AG08395 (cell line): ENCODE measurements at regions not wholly inside any gene's neighbourhood (a gene's known extent, or its start where the extent isn't known, plus 50 kb on each side); places are given as distances from the start of the nearest gene placed in this dataset.
"Not testable (repeated sequence)": the region's sequence is repeated elsewhere in the genome, so short reads cannot be mapped to it uniquely, and the experiment has no call there.

Experiments
- DNase-seq: peaks from one replicate; pipeline ENCODE4 v3.0.0; 2012; ENCODE audit warnings: mixed read lengths, low spot score

DNA sequence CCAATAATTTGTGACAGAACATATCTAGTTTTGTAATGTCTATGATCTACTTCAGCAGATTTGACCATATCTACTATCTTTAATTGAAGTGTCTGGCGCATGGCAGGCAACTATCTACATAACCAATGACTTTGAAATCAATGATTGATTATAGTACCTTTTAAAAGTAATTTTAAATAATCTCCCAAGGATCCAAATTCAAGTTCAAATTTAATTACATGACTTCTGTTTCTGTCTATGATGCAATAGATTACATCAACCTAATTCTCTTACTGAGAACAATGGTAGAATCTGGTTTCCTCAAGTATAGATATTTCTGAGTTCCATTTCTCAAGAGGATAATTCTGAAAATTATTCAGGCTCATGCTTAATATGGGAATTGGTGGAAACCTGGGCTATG, 177.4 kb upstream of the IL15 start:
- no peak for DNase-seq

DNA sequence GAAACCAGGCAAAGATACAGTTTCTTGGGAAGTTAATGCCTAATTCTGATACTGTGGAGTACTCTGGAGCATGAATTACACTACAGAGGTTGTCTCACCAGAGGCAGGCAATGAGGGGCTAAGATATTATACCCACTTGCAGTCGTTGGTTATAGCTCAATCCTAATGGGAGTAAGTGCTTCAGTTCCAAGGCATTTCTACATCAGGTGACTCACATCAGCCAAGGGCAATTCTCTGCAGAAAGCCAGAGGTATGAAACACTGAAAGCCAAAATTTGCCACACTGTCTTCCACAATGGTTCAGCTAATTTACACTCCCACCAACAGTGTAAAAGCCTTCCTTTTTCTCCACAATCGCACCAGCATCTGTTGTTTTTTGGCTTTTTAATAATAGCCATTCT, 174.0 kb upstream of the IL15 start:
- DNase-seq = no peak

GRCh38 chr4:141463678-141464077, 172.7 kb upstream of the IL15 start:
- DNase-seq = no peak

DNA sequence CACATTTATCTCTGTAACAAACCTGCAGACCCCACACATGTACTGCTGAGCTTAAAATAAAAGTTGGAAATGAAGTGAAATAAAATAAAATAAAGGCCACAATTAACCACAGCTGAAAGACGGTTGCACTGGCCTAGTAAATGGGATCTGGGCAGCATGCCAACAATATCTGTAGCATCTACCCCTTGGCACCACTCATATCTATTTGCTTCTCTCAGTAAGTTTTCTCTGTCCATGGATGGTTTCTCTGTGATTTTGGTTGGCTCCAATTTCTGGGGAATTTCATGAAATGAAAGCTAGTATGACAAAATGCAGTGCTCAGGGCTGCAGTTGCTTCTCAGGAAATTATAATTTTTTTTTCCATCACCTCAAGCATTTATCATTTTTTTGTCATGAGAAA, 172.0 kb upstream of the IL15 start:
- no peak for DNase-seq

- no peak for DNase-seq
Observed at GRCh38 chr4:141465171-141465570, 171.2 kb upstream of the IL15 start.

DNA sequence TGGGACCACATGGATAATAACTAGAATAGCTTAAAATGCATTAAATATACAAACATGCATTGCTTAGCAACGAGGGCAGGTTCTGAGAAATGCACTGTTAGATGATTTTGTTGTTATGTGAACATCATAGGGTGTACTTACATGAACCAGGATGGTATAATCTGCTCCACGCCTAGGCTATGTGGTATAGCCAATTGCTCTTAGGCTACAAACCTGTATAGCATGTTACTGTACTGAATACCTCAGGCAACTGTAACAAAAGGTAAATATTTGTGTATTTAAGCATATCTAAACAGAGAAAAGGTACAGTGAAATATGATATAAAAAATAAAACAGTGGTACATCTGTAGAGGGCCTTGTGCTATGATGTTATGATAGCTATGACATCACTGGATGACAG, 169.2 kb upstream of the IL15 start:
- DNase-seq = no peak

DNA sequence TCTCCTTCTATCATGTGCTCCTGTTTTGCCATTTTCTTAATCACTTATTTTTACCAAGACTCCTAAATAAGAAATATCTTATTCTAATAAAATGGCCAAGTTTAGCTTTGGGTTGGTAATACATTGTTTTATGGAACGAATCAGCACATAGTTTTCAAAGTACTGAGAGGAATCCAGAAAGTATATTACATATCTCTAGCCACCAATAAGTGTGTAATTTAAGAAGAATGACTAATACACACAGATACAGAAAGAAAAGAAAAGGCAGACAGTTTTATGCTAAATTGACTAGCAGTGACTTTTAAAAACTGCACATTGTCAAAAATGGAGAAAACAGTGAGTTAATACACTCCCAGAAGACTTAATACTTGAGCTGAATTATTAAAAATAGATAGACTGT, 167.0 kb upstream of the IL15 start:
- no peak for DNase-seq

DNA sequence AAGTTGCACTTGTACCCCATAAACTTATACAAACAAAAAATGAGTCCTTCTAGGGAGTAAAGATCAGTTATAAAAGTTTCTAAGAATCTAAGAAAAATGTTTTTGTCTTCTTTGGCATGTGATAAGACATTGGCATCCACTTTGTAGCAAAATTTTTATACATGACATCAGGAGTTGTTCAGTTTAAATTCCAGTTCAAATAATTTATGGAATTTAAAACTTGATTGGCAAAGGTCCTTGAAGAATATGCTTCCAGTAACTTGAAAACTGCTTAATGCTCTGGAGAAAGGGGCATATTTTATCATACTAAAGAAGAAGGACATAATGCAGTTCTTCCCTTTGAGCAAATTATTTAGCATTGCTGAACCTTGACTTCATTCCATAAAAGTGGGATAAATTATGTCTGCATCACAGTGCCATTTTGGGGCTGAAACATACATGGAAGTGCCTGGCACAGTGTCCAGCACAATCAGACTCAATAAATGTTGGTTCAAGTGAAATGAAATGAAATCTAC, 163.3 kb upstream of the IL15 start:
- DNase-seq = no peak

DNA sequence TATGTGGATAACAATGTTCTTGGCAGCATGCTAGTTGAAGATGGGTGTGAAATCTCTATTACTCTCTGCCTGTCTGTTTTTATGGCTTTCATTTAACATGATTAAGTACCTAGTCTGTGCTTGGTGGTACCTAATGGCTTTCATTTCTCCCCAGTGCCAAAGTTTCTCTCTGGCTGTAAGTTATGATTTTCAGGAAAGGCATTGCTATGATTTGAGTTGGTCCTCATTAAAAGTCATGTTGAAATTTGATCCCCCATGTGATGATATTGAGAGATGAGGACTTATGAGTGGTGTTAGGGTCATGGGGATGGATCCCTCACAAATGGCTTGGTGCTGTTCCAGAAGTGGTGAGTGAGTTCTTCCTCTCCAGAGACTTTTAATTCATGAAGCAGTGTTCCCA, 162.4 kb upstream of the IL15 start:
- peak; percentile 19 for DNase-seq

DNA sequence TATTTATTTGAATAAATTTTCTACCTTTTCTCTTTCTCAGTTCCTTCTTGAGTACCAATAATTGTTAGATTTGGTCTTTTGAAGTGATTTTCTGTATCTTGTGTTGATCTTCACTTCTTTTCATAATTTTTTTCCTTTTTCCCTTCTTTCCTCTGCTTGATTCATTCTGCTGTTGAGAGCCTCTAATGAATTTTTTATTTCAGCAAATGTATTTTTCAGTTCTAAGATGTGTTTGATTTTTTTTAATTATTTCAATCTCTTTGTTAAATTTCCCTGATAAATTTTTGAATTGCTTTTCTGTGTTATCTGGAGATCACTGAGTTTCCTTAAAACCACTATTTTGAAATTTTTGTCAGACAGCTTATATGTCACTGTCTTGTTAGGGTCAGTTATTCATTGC, 155.4 kb upstream of the IL15 start:
- no peak for DNase-seq

DNA sequence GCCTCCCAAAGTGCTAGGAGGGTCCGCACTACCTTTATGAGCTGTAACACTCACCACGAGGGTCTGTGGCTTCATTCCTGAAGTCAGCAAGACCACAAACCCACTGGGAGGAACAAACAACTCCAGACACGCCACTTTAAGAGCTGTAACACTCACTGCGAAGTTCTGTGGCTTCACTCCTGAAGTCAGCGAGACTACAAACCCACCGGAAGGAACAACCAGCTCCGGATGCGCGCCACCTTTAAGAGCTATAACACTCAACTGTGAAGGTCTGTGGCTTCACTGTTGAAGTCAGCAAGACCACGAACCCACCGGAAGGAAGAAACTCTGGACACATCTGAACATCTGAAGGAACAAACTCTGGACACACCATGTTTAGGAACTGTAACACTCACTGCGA, 152.1 kb upstream of the IL15 start:
- not testable (repeated sequence) for DNase-seq

GRCh38 chr4:141486375-141486997, 149.9 kb upstream of the IL15 start:
- peak; percentile 31 for DNase-seq

- no peak for DNase-seq
Observed at GRCh38 chr4:141497627-141498026, 138.8 kb upstream of the IL15 start.

DNA sequence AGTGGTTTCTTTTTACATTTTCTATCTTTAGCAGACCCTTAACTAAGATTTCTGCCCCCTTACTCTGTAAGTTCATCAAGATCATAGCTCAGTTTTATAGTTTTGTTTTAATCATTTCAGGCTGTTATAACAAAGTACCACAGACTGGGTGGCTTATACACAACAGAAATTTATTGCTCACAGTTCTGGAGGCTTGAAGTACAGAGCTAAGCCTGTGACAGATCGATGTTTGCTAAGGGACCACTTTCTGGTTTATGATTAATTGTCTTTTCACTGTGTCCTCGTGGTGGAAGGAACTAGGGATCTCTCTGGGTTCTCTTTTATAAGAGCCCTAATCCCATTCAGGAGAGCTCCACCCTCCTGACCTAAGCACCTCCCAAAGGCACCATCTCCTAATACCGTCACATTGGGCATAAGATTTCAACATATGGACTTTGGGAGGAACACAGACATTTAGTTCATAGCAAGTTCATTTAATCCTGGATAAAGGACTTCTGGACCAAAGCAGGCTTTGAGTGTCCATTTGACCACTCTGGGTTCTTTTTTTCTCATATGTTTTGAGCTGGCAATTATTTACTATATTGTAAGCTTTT, 137.0 kb upstream of the IL15 start:
- DNase-seq = no peak

DNA sequence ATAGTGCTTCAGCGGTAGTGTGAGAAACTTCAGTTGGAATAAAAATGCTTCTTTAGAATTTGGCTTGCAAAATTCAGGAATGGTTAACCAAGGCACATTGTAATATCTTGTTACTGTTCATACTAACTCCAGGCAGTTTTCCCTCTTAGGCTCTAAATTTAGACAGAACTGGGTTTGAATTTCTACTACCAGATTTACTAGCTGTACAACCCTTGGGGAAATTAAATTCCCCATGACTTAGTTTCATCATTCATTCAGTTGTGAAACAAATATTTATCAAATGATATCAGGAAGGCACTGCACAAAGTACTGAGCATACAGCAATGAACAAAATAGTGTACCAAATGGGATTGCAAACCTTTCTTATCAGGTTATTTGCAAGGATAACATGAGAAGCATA, 135.0 kb upstream of the IL15 start:
- DNase-seq = peak; percentile 3

- DNase-seq = peak; percentile 35
Observed at GRCh38 chr4:141501931-141502330, 134.5 kb upstream of the IL15 start.

DNA sequence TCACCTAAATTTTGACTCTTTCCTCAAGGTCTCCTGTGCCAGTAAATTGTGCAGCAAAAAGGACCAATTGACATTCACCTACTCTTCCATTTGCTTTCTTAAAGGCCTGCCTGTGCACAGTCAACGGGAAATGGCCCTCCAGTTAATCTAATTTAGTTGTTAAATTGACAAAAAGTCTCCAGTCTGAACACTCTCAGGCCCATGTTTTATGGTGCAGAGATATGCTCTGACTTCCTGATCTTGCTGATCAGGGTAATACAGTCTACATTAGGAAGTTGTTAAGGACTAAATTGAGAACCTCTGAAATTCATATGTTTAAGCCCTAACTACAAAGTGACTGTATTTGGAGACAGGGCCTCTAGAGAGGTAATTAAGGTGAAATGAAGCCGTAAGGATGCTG, 133.6 kb upstream of the IL15 start:
- DNase-seq = no peak

GRCh38 chr4:141503260-141503659, 133.1 kb upstream of the IL15 start:
- no peak for DNase-seq

DNA sequence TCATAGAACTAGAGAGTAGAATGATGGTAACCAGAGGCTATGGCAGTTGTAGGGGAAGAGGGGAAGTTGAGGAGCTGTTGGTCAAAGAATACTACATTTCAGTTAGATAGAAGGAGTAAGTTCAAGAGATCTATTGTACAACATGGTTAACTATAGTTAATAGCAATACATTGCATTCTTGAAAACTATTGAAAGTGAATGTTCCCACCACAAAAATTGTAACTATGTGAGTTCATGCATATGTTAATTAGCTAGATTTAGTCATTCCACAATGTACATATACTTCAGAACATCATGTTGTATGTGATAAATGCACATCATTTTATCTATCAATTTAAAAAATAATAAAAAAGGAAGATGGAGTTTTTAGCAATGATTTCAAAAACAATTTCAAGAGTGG, 125.3 kb upstream of the IL15 start:
- no peak for DNase-seq

GRCh38 chr4:141513866-141514265, 122.5 kb upstream of the IL15 start:
- no peak for DNase-seq

DNA sequence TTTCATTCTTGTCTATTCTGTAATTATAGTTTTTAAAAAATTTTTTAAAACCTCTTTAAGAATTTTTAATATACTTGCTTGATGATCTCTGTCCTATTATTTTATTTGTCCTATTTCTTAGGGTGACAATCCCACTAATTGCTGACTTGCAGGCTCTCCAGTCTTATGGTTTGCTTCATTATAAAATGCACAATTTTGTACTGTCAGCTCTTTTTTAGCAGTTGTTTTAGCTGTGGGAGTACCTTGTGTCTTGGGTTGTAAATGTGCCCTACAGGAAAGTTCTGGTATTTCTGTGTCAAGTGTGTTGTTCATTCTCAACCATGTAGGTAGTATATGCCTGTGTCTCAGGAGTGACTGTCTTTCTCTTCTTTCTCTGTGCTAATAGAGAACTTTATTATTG, 118.2 kb upstream of the IL15 start:
- DNase-seq = no peak

- peak; percentile 53 for DNase-seq
Observed at GRCh38 chr4:141524116-141524515, 112.3 kb upstream of the IL15 start.

DNA sequence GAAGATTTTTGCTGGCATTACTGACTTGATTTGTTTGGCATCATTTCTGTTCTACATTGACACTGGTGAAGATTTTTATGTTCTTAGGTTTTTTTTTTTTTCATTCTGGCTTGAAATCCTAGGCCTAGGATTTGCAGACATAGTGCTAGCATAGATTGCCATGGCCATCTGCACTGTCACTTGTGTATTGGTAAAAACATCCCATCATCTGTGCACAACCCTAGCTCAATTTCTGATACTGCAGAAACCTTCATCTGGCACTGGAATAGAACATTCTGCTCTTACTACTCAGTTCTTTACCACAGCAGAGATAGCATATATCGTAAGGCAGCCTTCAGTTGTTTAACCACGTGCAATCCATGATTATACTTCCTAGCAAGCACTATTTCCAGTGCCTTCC, 111.5 kb upstream of the IL15 start:
- no peak for DNase-seq

GRCh38 chr4:141530627-141531026, 105.8 kb upstream of the IL15 start:
- no peak for DNase-seq
